NCI-H345 treated with DMSO at 0.1 percent for 48 hours (cell line): ENCODE measurements at regions not wholly inside any gene's neighbourhood (a gene's known extent, or its start where the extent isn't known, plus 50 kb on each side); places are given as distances from the start of the nearest gene placed in this dataset.
"Not testable (repeated sequence)": the region's sequence is repeated elsewhere in the genome, so short reads cannot be mapped to it uniquely, and the experiment has no call there.

Experiments used
- DNase-seq: peaks from one replicate; lab custom pipeline; 2025; ENCODE audit not compliant: unreplicated experiment; lab: John Stamatoyannopoulos, UW

GRCh38 chr6:103812970-103813369, 1046.7 kb downstream of the HACE1 start:
- no peak for DNase-seq

- not testable (repeated sequence) for DNase-seq
Observed at GRCh38 chr6:103801901-103802479, 1057.7 kb downstream of the HACE1 start.

- no peak for DNase-seq
Observed at GRCh38 chr6:103799971-103800670, 1059.6 kb downstream of the HACE1 start.

GRCh38 chr6:103798166-103798565, 1061.6 kb downstream of the HACE1 start:
- no peak for DNase-seq

- no peak for DNase-seq
Observed at GRCh38 chr6:103797738-103798137, 1062.0 kb downstream of the HACE1 start.

- DNase-seq = no peak
Observed at GRCh38 chr6:103791458-103791857, 1068.3 kb downstream of the HACE1 start.

- DNase-seq = no peak
Observed at GRCh38 chr6:103784117-103784516, 1075.6 kb downstream of the HACE1 start.

- peak; percentile 80 for DNase-seq
Observed at GRCh38 chr6:103783329-103783728, 1076.4 kb downstream of the HACE1 start.

- DNase-seq = no peak
Observed at GRCh38 chr6:103769431-103769830, 1090.3 kb downstream of the HACE1 start.

GRCh38 chr6:103750603-103751002, 1109.1 kb downstream of the HACE1 start:
- DNase-seq = no peak

- no peak for DNase-seq
Observed at GRCh38 chr6:103734016-103734415, 1125.7 kb downstream of the HACE1 start.

GRCh38 chr6:103729658-103730057, 1130.1 kb downstream of the HACE1 start:
- DNase-seq = no peak

GRCh38 chr6:103723438-103724322, 1136.0 kb downstream of the HACE1 start:
- no peak for DNase-seq

GRCh38 chr6:103722683-103723082, 1137.0 kb downstream of the HACE1 start:
- DNase-seq = no peak

GRCh38 chr6:103721923-103722322, 1137.8 kb downstream of the HACE1 start:
- DNase-seq = no peak

- no peak for DNase-seq
Observed at GRCh38 chr6:103720393-103720792, 1139.3 kb downstream of the HACE1 start.

- no peak for DNase-seq
Observed at GRCh38 chr6:103719545-103719944, 1140.2 kb downstream of the HACE1 start.

GRCh38 chr6:103715269-103715668, 1144.5 kb downstream of the HACE1 start:
- DNase-seq = no peak

GRCh38 chr6:103709236-103709635, 1150.5 kb downstream of the HACE1 start:
- not testable (repeated sequence) for DNase-seq

- DNase-seq = no peak
Observed at GRCh38 chr6:103707596-103708325, 1152.0 kb downstream of the HACE1 start.

GRCh38 chr6:103699769-103700168, 1160.0 kb downstream of the HACE1 start:
- no peak for DNase-seq
